HepG2 (cell line): ENCODE measurements at regions not wholly inside any gene's neighbourhood (a gene's known extent, or its start where the extent isn't known, plus 50 kb on each side); places are given as distances from the start of the nearest gene placed in this dataset.

ENCODE experiments used
- HIVEP1 ChIP-seq: sonication (generic); formaldehyde crosslinking; IDR thresholded peaks from 2 replicates; pipeline ENCODE4 v1.4.0; 2020; ENCODE audit warnings: mild to moderate bottlenecking, missing genetic modification reagents
- ZNF17 ChIP-seq: sonication (generic); formaldehyde crosslinking; IDR thresholded peaks from 2 replicates; pipeline ENCODE4 v1.5.0; 2020; ENCODE audit warnings: mild to moderate bottlenecking, missing genetic modification reagents
- ZNF263 ChIP-seq: sonication (generic); formaldehyde crosslinking; IDR thresholded peaks from 2 replicates; pipeline ENCODE4 v1.4.0; 2020; ENCODE audit warnings: missing genetic modification reagents
- ZNF639 ChIP-seq: conservative IDR thresholded peaks from 2 replicates; pipeline ENCODE4 v1.6.1; 2018; ENCODE audit warnings: missing genetic modification reagents

- no peak for TF ChIP-seq ZNF639 (CRISPR knock-in tag)
- TF ChIP-seq HIVEP1 (CRISPR knock-in tag), result no peak
- no peak for TF ChIP-seq ZNF17 (CRISPR knock-in tag)
- no peak for TF ChIP-seq ZNF263
Observed at GRCh38 chr10:121263431-121263783, 334.8 kb downstream of the FGFR2 start.
